SKM-1 treated with dmso at 0.1 percent for 144 hours (cell line): ENCODE measurements at regions not wholly inside any gene's neighbourhood (a gene's known extent, or its start where the extent isn't known, plus 50 kb on each side); places are given as distances from the start of the nearest gene placed in this dataset.
A peak's percentile ranks its signal among the peaks of the same experiment; 100 is the strongest.

Experiments
- DNase-seq: peaks from one replicate; lab custom pipeline; 2025; ENCODE audit not compliant: unreplicated experiment; lab: John Stamatoyannopoulos, UW

DNA sequence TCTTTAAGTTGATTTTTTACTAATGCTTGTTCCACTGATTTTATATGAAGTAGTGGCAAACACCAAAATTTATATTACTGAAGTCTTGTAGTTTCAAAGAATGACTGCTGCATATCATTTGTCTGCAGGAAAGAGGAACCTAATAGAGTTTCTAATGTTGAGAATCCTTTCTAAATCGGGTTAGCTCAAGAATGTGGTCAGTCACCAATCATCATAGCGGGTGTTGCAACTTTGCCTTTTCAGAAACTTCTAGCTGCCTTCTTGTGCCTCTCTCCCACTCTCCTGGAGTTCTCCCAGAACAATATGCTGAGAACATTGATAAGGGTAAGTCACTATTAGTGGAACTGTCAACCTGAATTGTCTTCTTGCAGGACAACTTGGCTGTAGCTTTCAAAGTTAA, 524.8 kb upstream of the SORCS1 start:
- peak; percentile 90 for DNase-seq

DNA sequence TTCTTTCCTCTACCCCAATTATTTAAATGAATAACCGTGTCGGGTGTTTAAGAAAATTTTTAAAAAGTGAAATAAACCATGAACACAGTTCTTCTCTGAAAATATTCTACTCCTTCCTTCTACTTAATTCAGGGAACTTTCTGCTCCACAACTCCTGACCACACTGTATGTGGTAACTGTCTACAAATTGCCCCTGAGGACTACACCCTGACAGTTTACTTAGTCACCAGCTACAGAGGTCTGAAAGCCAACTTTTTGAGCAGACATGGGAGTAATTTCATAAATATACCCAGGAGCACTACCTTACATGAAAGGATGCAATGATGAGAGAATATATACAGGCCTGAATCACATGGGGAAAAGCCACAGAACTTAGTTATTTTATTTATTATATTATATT, 523.2 kb upstream of the SORCS1 start:
- peak; percentile 87 for DNase-seq

DNA sequence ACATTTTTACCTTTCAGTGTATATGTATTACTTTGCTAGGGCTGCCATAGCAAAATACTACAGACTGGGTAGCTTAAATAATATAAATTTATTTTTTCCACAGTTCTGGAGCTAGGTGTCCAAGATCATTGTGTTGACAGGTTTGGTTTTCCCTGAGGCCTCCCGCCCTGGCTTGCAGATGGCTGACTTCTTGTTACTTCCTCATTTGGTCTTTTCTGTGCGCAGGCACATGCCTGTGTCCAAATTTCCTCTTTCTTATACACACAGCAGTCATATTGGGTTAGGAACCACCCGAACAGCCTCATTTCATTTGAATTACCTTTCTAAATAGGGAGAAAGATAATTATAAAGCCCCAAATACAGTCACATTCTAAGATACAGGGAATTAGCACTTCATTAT, 521.6 kb upstream of the SORCS1 start:
- DNase-seq: peak; percentile 94

DNA sequence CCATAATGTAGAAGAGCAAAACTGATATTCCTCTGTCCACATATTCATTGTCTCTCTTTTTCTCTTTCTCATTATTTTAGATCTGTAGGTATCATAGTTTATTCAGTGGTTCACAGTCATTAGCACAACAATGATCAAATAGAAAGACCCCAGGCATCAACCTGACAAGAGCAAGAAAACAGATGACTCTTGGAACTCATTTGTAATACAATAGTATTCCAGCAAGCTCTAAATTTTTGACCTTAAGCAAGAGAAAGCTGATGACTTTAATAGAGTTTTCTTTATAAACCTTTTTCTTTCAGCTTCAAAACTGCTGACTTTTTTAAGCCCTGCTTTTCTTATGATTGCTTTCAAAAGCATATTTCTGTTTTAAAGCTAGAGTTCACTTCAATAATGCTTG, 507.5 kb upstream of the SORCS1 start:
- DNase-seq: no peak

DNA sequence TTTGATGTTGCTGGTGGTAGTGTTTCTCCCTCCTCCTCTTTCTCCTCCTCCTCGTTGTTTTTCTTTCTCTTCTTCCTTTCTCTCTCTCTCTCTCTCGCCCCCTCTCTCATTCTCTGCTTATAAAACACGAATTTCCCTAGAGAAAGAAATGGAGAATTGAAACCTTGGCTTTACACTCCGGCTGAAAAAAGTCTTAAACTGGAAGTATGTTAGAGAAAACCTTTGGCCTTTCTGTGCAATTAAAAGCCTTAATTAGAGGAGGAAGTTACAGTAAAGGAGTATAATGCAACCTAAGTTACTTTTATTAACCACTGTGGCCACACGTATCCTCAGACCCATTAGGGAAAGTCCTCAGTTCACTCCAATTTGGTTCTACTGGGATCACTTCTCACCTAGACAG, 501.7 kb upstream of the SORCS1 start:
- DNase-seq: no peak

DNA sequence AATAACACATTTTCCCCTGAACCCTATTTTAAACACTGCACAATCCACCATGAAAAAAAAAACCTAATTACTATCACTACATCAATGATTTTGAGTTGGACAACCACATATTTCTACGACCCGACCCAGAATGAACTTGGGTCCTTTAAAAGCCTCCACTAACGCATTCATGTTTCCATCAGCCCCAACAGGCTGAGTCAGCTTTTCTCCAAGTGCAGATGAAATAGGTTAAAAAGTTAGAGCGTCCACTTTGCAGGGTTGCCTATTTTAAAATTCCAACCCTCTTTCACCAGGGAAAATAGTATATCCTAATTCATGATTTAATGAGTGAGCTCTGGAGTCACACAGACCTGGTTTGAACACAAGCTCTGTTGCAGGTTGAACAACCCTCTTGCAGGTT, 501.0 kb upstream of the SORCS1 start:
- no peak for DNase-seq

DNA sequence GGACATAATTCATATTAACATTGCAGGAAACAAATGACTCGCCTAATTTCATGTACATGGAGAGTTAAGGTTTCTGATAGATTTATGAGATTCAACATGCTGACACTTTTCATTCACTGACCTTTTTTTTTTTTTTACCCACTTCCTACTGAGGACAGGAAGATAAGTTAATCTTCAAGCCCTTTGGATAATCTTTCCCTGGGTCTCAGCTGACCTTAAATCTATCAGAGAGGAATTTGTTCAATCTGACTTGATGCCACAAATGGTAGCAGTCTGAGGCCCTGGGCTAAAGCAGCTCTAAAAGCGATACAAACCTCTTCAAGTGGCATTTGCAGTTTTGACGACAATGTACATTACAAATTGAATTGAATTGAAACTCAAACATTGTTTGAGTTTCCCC, 493.3 kb upstream of the SORCS1 start:
- DNase-seq: no peak

DNA sequence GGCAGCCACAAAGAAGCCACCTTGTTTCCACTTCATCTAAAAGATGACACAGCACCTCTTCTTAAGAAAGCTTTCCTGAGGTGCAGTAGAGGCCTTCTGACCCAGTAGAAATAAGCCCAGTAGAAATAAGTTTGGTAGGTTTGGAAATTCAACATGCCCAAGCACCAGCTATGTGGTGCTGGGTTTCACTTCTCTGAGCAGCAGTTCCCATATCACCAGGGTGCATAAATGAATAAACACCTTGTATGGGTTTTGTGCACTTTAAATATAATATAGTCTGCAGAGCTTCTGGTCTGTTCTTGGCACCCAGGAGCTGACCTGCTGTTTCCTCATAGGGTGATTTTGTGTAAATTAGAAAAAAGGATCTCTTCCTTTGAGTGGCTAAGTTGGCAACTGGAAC, 492.4 kb upstream of the SORCS1 start:
- DNase-seq: no peak

DNA sequence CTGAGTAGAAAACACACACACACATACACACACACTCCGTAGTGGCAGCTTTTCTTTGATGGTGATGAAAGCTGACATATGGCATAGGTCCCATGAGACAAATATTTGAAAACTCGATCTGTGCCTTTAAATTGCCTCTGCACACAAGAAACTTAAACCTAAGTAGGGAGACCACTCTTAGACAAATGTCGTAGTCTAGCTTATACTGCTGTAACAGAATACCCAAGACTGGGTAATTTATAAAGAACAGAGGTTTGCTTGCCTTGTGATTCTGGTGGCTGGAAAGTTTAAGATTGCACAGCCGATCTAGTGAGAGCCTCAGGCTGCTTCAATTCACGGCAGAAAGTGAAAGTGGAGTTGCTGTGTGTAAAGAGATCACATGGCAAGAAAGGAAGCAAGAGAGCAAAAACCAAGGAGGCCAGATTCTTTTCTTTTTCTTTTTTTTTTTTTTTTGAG, 489.4 kb upstream of the SORCS1 start:
- DNase-seq: no peak

DNA sequence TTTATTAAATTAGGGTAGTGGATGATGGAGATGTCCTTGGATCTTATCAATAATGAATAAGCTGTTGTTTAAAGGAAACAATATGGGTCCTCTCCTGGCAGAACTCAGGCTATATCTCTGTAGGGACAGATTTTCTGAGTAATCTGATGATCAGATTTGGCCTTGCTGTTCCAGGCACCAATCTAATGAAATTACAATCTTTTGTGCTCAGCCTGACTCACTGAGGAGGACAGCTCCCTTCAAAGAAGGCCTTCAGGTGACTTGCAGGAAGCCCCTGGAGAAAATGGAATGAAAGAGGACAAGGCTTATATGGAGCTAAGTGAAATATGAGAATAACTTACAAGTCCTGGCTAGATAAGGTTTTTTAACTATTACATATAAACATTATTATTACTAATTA, 486.4 kb upstream of the SORCS1 start:
- DNase-seq: no peak

DNA sequence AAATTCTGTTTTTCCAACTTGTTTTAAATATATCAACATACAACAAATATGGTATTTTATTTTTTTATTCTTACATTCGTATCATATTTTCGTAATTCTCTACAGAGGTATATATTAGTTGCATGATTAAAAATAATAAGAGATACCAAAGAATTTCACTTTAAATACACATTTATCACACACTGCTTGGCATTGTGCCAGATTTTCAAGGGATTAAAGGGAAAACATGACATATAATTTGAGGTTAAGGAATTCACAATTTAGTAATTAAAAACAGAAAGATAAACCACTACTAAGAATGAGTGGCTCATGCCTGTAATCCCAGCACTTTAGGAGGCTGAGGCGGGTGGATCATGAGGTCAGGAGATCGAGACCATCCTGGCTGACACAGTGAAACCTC, 484.7 kb upstream of the SORCS1 start:
- DNase-seq: no peak

DNA sequence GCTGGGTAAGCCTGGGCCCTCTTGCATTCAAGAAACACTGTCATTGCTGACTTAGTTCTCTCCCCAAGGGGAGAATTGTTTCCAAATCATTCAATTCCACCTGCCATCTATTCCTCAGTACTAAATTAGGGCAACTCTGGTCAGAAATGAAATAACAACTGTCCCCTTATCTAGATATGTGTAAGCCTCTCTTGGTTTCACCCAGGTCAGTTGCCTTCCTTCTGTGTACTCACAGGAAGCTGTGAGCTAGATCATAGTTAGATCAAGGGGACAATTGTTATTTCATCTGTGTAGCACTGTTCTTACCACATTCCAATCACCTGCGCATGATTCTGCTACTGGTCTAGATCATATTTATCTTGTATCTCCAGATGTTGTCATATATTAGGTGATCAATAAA, 483.0 kb upstream of the SORCS1 start:
- no peak for DNase-seq

DNA sequence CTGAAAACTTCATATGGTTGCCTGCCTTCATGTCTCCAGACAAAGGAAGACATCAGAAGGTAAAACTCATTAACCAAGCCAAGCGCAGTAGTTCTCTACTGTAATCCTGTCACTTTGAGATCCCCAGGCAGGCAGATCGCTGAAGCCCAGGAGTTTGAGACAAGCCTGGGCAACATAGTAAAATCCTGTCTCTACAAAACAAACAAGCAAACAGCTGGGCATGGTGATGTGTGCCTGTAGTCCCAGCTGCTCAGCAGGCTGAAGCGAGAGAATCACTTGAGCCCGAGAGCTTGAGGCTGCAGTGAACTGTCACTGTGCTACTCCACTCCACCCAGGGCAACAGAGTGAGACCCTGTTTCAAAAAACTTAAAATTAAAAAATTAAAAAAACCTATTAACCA, 467.4 kb upstream of the SORCS1 start:
- no peak for DNase-seq

DNA sequence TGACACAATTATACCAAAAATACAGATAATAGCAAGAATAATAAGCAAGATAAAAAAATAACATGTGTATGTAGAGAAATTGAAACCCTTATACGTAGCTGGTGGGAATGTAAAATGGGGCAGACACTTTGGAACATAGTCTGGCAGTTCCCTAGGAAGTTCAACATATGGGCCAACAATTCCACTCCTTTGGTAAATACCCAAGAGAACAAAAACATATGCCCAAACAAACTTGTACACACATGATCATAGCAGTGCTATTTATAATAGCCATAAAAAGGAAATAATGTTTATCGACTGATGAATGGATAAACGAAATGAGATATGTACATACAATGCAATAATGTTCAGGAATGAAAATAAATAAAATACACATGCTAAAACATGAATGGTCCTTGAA, 462.4 kb upstream of the SORCS1 start:
- DNase-seq: no peak

DNA sequence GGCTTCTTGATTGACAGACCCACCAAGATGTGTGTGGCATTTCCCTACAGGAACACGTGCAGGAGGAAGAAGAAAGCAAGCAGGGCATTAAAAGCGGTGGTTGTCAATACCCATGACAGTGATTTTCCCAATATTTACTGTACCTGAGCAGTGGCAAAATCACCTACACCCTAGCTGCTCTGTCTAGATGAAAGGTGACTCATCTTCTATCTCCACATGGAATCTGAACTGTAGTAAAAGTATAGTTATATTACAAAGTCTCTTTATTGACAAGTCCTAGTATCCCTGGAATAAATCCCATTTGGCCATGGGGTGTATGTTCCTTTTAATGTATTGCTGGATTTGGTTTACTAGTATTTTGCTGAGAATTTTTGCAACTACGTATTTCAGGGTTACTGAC, 458.8 kb upstream of the SORCS1 start:
- DNase-seq: no peak

DNA sequence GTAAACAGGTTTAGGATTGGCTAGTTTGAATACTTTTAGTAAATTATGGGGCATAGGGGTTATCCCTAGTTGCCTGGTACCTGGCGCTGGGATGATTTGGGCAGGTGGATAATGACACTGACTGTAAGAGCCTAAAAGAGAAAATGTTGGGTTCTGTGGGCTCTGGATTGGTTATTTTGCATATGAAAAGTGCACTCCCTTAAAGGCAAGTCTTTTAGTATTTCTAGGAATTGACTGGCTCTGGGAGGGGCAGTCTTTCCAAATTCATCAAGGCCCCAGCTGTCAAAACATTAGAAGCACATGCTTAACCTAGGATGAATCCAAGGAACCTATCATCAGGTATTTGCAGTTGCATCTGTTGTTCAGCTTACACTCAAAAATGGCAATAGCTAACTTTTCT, 454.6 kb upstream of the SORCS1 start:
- DNase-seq: no peak

DNA sequence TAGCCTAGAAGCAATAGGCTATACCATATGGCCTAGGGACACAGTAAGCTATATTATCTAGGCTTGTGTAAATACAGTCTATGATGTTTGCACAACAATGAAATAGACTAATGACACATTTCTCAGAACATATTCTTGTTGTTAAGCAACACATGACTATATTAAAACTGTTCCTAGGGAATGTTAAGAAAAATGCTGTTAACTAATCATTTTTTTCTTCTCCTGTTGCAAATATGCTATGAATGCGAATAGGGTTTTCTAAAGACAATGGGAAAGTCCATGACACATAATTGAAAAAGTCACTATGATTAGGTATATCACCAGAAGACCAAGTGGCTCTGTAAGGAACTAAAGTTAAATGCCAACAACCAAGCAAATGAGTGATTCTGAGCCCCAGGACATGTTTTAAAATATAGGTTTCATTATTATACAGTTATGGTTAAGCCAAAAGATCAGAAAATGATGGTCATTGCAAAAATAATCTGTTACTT, 454.0 kb upstream of the SORCS1 start:
- DNase-seq: no peak

DNA sequence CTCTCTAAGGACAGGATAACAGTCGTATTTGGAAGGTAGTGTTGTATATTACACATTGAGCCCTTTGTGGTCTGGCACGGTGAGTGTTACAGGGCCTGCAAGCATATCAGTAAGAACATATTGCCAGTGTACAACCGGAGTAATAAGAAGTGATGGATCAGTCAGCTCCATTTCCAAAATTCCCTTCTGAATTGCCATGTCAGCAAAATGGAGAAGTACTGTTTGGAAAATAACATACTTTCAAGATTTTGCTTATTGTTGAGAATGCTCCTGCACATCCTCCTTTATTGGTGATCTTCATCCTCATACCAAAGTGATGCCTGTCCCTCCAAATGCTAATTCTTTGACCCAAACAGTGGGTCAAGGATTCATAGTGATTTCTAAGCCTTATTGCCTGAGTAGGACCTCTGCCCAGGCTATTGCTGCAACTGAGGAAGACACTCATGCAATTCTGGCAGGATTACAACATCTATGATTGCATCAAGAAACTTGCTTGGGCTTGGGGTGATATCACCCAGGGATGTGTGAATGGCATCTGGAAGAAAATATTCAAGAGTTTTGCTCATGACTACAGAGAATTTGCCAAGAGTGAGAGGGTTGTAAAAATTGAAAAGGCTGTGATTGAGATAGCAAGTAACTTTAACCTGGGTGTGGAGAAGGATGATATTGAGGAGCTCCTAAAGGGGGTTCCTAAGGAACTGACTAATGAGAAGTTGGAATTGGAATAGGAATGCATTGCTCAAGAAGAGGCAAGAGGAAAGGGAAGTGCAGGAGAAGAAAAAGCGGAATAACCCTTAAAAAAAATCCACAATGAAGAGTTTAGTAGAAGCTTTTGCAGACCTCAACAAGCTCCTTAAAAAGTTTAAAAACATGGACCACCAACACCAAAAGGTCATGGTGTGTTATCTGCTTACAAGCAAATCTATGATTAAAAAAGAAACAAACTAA, 452.2 kb upstream of the SORCS1 start:
- DNase-seq: peak; percentile 81

DNA sequence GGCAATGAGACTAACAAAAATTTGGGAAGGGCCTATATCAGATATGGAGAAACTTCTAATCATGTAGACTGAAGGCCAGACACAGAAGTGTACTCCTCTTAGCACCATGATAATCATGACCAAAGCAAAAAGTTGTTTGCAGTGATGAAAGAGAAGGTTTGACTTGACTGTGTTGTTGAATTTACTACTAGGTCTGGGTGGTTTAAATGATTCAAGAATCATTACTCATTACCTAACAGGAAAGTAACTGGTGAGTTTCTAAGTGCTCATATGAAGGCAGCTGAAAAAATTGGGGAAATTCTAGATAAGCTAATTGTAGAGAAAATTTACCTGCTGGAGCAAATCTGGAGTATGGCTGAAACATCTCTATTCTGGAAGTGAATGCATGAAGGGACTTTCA, 451.5 kb upstream of the SORCS1 start:
- DNase-seq: peak; percentile 29

DNA sequence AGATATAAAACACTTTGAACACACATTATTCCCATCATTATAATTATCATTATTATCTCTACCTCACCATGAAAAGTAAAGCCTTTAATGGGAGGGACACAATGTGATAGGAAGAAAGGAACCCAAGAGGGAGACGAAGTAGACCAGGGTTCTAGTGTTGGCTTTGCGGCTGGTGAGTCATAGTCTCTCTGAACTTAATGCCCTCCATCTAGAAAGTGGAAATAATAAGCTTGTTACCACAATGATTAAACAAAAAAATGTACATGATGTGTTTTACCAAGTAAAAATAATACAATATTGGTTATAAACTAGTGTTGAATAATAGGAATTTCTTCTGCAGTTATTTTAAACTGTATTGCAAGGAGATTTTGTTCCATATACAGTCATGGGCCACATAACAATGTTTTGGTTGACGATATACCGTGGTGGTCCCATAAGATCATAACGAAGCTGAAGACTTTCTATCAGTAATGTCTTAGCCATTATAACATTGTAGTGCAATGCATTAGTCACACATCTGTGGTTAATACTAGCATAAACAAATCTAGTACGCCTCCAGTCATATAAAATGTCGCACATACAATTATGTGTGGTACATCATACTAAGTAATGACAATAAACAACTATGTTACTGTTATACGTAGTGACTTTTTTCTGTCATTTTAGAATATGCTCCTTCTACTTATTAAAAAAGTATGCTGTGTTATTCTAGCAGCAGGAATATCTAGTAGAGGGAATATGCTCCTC, 450.6 kb upstream of the SORCS1 start:
- DNase-seq: no peak

DNA sequence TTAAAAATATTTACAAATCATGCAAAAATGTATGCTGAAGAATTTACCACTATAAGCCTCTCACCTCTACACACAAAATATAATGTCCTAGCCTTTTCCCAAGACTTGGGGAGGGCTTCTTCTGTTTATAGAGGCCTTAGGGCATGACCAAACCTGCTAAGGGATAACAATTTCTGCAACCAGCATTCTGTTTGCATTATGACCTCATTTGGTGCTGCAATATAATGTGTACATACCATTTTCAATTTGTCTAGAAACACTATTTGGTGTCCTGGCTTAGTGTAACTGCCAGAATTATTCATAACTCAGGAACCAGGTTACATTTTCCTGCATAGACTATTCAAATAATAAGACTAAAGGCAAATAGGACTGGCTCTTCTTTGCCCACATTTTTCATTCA, 446.6 kb upstream of the SORCS1 start:
- no peak for DNase-seq

DNA sequence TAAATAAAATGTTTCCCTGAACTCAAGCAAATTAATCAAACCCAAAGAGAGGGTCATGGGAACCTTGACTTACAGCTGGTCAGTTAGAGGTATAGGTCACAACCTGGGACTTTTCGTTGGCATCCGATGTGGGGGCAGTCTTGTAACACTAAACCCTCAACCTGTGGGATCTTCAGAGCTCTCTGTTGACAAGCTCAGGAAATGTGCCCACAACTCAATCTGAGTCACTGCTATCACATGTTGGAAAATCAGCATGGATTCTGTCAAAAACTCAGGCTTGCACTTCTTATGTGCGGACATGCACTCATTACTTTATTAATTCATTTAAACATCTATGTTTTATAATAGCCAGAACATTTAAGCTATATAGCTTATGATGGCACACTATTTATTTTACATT, 424.6 kb upstream of the SORCS1 start:
- no peak for DNase-seq
